Transverse colon (tissue), 4 donors: ENCODE measurements at regions not wholly inside any gene's neighbourhood (a gene's known extent, or its start where the extent isn't known, plus 50 kb on each side); places are given as distances from the start of the nearest gene placed in this dataset.

Experiments used
- CTCF ChIP-seq, 5 experiments: fragments of 200-600 bp in 3 of 5; fragments of 450-650 bp in 2 of 5; sonication (generic) in 3 of 5; IDR thresholded peaks; 1 replicate in 2 of 5; 2 replicates in 3 of 5; pipeline ENCODE4 v1.5.1; 2016 to 2017; ENCODE audit warnings: antibody characterized with exemption in 5 of 5, inconsistent platforms in 3 of 5, mild to moderate bottlenecking in 2 of 5, moderate library complexity in 1 of 5
- EP300 ChIP-seq: sonication (generic); formaldehyde crosslinking; IDR thresholded peaks from one replicate; pipeline ENCODE4 v1.6.1; 2017; ENCODE audit warnings: antibody characterized with exemption, low read depth
- POLR2A ChIP-seq: fragments of 450-650 bp; IDR thresholded peaks from one replicate; pipeline ENCODE4 v1.6.1; 2016; ENCODE audit warnings: antibody characterized with exemption, mild to moderate bottlenecking, moderate library complexity
- POLR2AphosphoS5 ChIP-seq, 3 donors: sonication (generic); formaldehyde crosslinking; IDR thresholded peaks; one replicate each; pipeline ENCODE4 v1.6.1; 2016; ENCODE audit warnings: antibody characterized with exemption in 3 of 3

DNA sequence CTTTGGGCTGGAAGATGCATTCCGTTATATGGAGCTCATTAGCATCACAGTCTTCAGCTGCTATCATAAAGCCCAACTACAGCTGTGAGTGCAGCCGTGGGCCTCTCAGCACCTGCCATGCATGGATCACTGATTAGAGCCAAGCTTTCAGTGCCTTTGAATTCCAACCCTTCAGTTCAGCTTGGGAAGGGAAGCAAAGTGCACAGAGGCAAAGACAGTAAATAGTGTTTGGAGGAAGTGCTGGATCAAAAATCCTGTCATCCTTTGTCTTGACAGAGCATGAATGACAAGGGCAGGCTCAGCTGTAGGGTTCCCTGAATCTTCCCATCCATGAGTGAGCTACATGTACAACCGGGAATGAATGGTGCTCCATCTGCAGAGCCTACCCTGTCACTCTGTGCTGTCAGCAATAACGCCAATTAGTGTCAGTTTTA lies 153.7 kb downstream of the DNAJB9 start:
- TF ChIP-seq CTCF (IDR thresholded peaks at IDR 0.05) (no peak), POLR2AphosphoS5 (IDR thresholded peaks at IDR 0.05) (no peak), EP300 (no peak), POLR2A (no peak)
